A172 (cell line): ENCODE measurements at regions not wholly inside any gene's neighbourhood (a gene's known extent, or its start where the extent isn't known, plus 50 kb on each side); places are given as distances from the start of the nearest gene placed in this dataset.

Experiments used
- DNase-seq: peaks from one replicate; pipeline ENCODE4 v3.0.0-alpha.2; 2015; ENCODE audit warnings: low spot score

- no peak for DNase-seq
Observed at GRCh38 chr22:48154169-48154942, 1391.9 kb downstream of the TBC1D22A start.

- DNase-seq, result no peak
Observed at GRCh38 chr22:48153726-48154125, 1391.3 kb downstream of the TBC1D22A start.

- no peak for DNase-seq
Observed at GRCh38 chr22:48152916-48153315, 1390.5 kb downstream of the TBC1D22A start.

GRCh38 chr22:48152164-48152775 lies 1389.8 kb downstream of the TBC1D22A start:
- DNase-seq, result no peak

GRCh38 chr22:48151641-48152040 lies 1389.2 kb downstream of the TBC1D22A start:
- DNase-seq, result no peak

GRCh38 chr22:48147831-48148230 lies 1385.4 kb downstream of the TBC1D22A start:
- DNase-seq, result no peak

- DNase-seq, result no peak
Observed at GRCh38 chr22:48147404-48147803, 1385.0 kb downstream of the TBC1D22A start.

- DNase-seq, result no peak
Observed at GRCh38 chr22:48146426-48146825, 1384.0 kb downstream of the TBC1D22A start.

GRCh38 chr22:48145738-48146137 lies 1383.3 kb downstream of the TBC1D22A start:
- no peak for DNase-seq

- no peak for DNase-seq
Observed at GRCh38 chr22:48144318-48144717, 1381.9 kb downstream of the TBC1D22A start.

- no peak for DNase-seq
Observed at GRCh38 chr22:48143856-48144255, 1381.4 kb downstream of the TBC1D22A start.

- DNase-seq, result no peak
Observed at GRCh38 chr22:48142388-48142787, 1379.9 kb downstream of the TBC1D22A start.

- DNase-seq, result no peak
Observed at GRCh38 chr22:48141301-48141700, 1378.9 kb downstream of the TBC1D22A start.

- DNase-seq, result no peak
Observed at GRCh38 chr22:48140261-48140813, 1377.9 kb downstream of the TBC1D22A start.

- DNase-seq, result no peak
Observed at GRCh38 chr22:48139776-48140175, 1377.3 kb downstream of the TBC1D22A start.

- no peak for DNase-seq
Observed at GRCh38 chr22:48138855-48139254, 1376.4 kb downstream of the TBC1D22A start.

GRCh38 chr22:48138427-48138826 lies 1376.0 kb downstream of the TBC1D22A start:
- no peak for DNase-seq

GRCh38 chr22:48137640-48138039 lies 1375.2 kb downstream of the TBC1D22A start:
- no peak for DNase-seq

- no peak for DNase-seq
Observed at GRCh38 chr22:48135592-48135991, 1373.1 kb downstream of the TBC1D22A start.

GRCh38 chr22:48125416-48125815 lies 1363.0 kb downstream of the TBC1D22A start:
- no peak for DNase-seq

GRCh38 chr22:48121984-48122383 lies 1359.5 kb downstream of the TBC1D22A start:
- DNase-seq, result no peak

GRCh38 chr22:48118654-48119053 lies 1356.2 kb downstream of the TBC1D22A start:
- DNase-seq, result no peak

GRCh38 chr22:48116871-48117270 lies 1354.4 kb downstream of the TBC1D22A start:
- DNase-seq, result no peak
